OCI-LY3 (cell line): ENCODE measurements at regions not wholly inside any gene's neighbourhood (a gene's known extent, or its start where the extent isn't known, plus 50 kb on each side); places are given as distances from the start of the nearest gene placed in this dataset.

Source experiments
- H2AFZ ChIP-seq: fragments of 200-600, 300-600 bp; shearing (Covaris generic); 2 replicates; pipeline ENCODE4 v1.6.0; 2014; ENCODE audit warnings: antibody characterized with exemption, low read depth, low read length
- H3K27ac ChIP-seq: fragments of 200-600, 300-600 bp; sonication (generic); 2 replicates; pipeline ENCODE4 v1.5.1; 2014; ENCODE audit warnings: mild to moderate bottlenecking, low read length, moderate library complexity, mixed read lengths
- H3K27me3 ChIP-seq: fragments of 200-600, 300-600 bp; sonication (generic); 2 replicates; pipeline ENCODE4 v1.6.1; 2014; ENCODE audit warnings: low read depth, low read length, mixed read lengths
- H3K36me3 ChIP-seq: fragments of 200-600, 300-600 bp; sonication (generic); replicated peaks from 2 replicates; pipeline ENCODE3; 2014; ENCODE audit warnings: low read depth, low read length, mixed read lengths
- H3K4me1 ChIP-seq: fragments of 300-600, 200-600 bp; sonication (generic); 2 replicates; pipeline ENCODE4 v1.6.1; 2014; ENCODE audit warnings: low read length, mixed read lengths
- H3K4me2 ChIP-seq: fragments of 200-600, 300-600 bp; sonication (generic); 2 replicates; pipeline ENCODE4 v1.6.1; 2014; ENCODE audit warnings: low read length, mixed read lengths
- H3K4me3 ChIP-seq: fragments of 300-600, 200-600 bp; sonication (generic); 2 replicates; pipeline ENCODE4 v1.5.1; 2014; ENCODE audit warnings: antibody characterized with exemption, mild to moderate bottlenecking, low read length, moderate library complexity
- H3K79me2 ChIP-seq: fragments of 300-600, 200-600 bp; shearing (Covaris generic); 2 replicates; pipeline ENCODE4 v1.6.1; 2014; ENCODE audit warnings: mild to moderate bottlenecking, low read length, mixed read lengths
- H3K9ac ChIP-seq: fragments of 300-600, 200-600 bp; shearing (Covaris generic); 2 replicates; pipeline ENCODE4 v1.6.0; 2014; ENCODE audit warnings: mild to moderate bottlenecking, low read length, moderate library complexity
- H3K9me3 ChIP-seq: fragments of 200-600, 300-600 bp; shearing (Covaris generic); 2 replicates; pipeline ENCODE4 v1.6.1; 2014; ENCODE audit warnings: low read length, mixed read lengths; ENCODE audit not compliant: insufficient read depth
- H4K20me1 ChIP-seq: fragments of 200-600, 300-600 bp; sonication (generic); 2 replicates; pipeline ENCODE4 v1.6.1; 2016; ENCODE audit warnings: low read length, mixed read lengths; ENCODE audit not compliant: insufficient read depth
- CTCF ChIP-seq: fragments of 200-600, 300-600 bp; sonication (generic); IDR thresholded peaks from 2 replicates; pipeline ENCODE4 v1.5.1; 2014; ENCODE audit warnings: antibody characterized with exemption, low read length, low read depth
- EZH2phosphoT487 ChIP-seq: fragments of 200-600 bp; shearing (Covaris generic); IDR thresholded peaks from 2 replicates; pipeline ENCODE4 v1.6.1; 2018; ENCODE audit warnings: antibody characterized with exemption, mixed run types, low read depth

- Histone ChIP-seq H3K27ac (no peak overlapping the region), H3K9me3 (no peaks in the 10 kb centered on the region), H3K4me2 (no peak overlapping the region), H3K79me2 (no peaks in the 10 kb centered on the region), H3K4me1 (no peaks in the 10 kb centered on the region), H4K20me1 (no peaks in the 10 kb centered on the region), H3K9ac (no peak overlapping the region), H2AFZ (no peak overlapping the region), H3K4me3 (no peak overlapping the region), H3K27me3 (no peaks in the 10 kb centered on the region), H3K36me3 (no peaks in the 10 kb centered on the region)
- TF ChIP-seq CTCF = no peak
- TF ChIP-seq EZH2phosphoT487 = no peak
Observed at GRCh38 chr4:123517971-123518370, 121.4 kb downstream of the SPRY1 start.

- no peaks in the 10 kb centered on the region for H3K79me2 ChIP-seq
- H3K9ac ChIP-seq = no peak overlapping the region
- no peak overlapping the region for H2AFZ ChIP-seq
- H3K9me3 ChIP-seq = no peaks in the 10 kb centered on the region
- H3K27ac ChIP-seq = no peak overlapping the region
- TF ChIP-seq EZH2phosphoT487 (no peak), CTCF (no peak)
- H3K4me1 ChIP-seq = no peaks in the 10 kb centered on the region
- no peak overlapping the region for H3K4me3 ChIP-seq
- no peaks in the 10 kb centered on the region for H3K27me3 ChIP-seq
- H4K20me1 ChIP-seq = no peaks in the 10 kb centered on the region
- no peaks in the 10 kb centered on the region for H3K36me3 ChIP-seq
- no peak overlapping the region for H3K4me2 ChIP-seq
Observed at GRCh38 chr4:123520325-123520724, 123.7 kb downstream of the SPRY1 start.

- H3K9me3 ChIP-seq = no peaks in the 10 kb centered on the region
- H3K9ac ChIP-seq = no peak overlapping the region
- H3K4me1 ChIP-seq = no peaks in the 10 kb centered on the region
- no peaks in the 10 kb centered on the region for H3K36me3 ChIP-seq
- TF ChIP-seq EZH2phosphoT487 (no peak), CTCF (no peak)
- H3K27ac ChIP-seq = no peak overlapping the region
- H3K27me3 ChIP-seq = no peaks in the 10 kb centered on the region
- no peak overlapping the region for H3K4me2 ChIP-seq
- H3K79me2 ChIP-seq = no peaks in the 10 kb centered on the region
- no peak overlapping the region for H2AFZ ChIP-seq
- H3K4me3 ChIP-seq = no peak overlapping the region
- no peaks in the 10 kb centered on the region for H4K20me1 ChIP-seq
Observed at GRCh38 chr4:123522081-123522480, 125.5 kb downstream of the SPRY1 start.

GRCh38 chr4:123522646-123523045 is 126.1 kb downstream of the SPRY1 start:
- no peaks in the 10 kb centered on the region for H3K9me3 ChIP-seq
- H4K20me1 ChIP-seq = no peaks in the 10 kb centered on the region
- no peaks in the 10 kb centered on the region for H3K4me1 ChIP-seq
- H3K9ac ChIP-seq = no peak overlapping the region
- H2AFZ ChIP-seq = no peak overlapping the region
- H3K4me2 ChIP-seq = no peak overlapping the region
- H3K27ac ChIP-seq = no peak overlapping the region
- TF ChIP-seq CTCF = no peak
- TF ChIP-seq EZH2phosphoT487 = no peak
- no peaks in the 10 kb centered on the region for H3K27me3 ChIP-seq
- H3K79me2 ChIP-seq = no peaks in the 10 kb centered on the region
- no peaks in the 10 kb centered on the region for H3K36me3 ChIP-seq
- H3K4me3 ChIP-seq = no peak overlapping the region
